Fibroblast of the conjunctiva (primary cell): ENCODE measurements at regions not wholly inside any gene's neighbourhood (a gene's known extent, or its start where the extent isn't known, plus 50 kb on each side); places are given as distances from the start of the nearest gene placed in this dataset.

Experiments used
- DNase-seq: peaks from one replicate; pipeline ENCODE4 v3.0.0-alpha.2; 2010; ENCODE audit warnings: low read depth

- DNase-seq: no peak
Observed at GRCh38 chr4:28973587-28974350, 1746.4 kb upstream of the PCDH7 start.

- no peak for DNase-seq
Observed at GRCh38 chr4:28976369-28976768, 1743.8 kb upstream of the PCDH7 start.

GRCh38 chr4:29002151-29002550 lies 1718.0 kb upstream of the PCDH7 start:
- no peak for DNase-seq

GRCh38 chr4:29005838-29006237 lies 1714.3 kb upstream of the PCDH7 start:
- no peak for DNase-seq

- no peak for DNase-seq
Observed at GRCh38 chr4:29009908-29010307, 1710.3 kb upstream of the PCDH7 start.

- no peak for DNase-seq
Observed at GRCh38 chr4:29013341-29013740, 1706.8 kb upstream of the PCDH7 start.

GRCh38 chr4:29014555-29014954 lies 1705.6 kb upstream of the PCDH7 start:
- DNase-seq: no peak

- DNase-seq: no peak
Observed at GRCh38 chr4:29033703-29034102, 1686.5 kb upstream of the PCDH7 start.

GRCh38 chr4:29037501-29037900 lies 1682.7 kb upstream of the PCDH7 start:
- DNase-seq: no peak

- DNase-seq: no peak
Observed at GRCh38 chr4:29043411-29043810, 1676.8 kb upstream of the PCDH7 start.

- peak; percentile 42 for DNase-seq
Observed at GRCh38 chr4:29046186-29046585, 1674.0 kb upstream of the PCDH7 start.

GRCh38 chr4:29046781-29047180 lies 1673.4 kb upstream of the PCDH7 start:
- peak; percentile 39 for DNase-seq

GRCh38 chr4:29047341-29048041 lies 1672.7 kb upstream of the PCDH7 start:
- no peak for DNase-seq

- DNase-seq: peak; percentile 23
Observed at GRCh38 chr4:29051381-29051965, 1668.7 kb upstream of the PCDH7 start.

GRCh38 chr4:29052266-29052665 lies 1667.9 kb upstream of the PCDH7 start:
- DNase-seq: no peak

- no peak for DNase-seq
Observed at GRCh38 chr4:29058531-29058930, 1661.6 kb upstream of the PCDH7 start.

- DNase-seq: no peak
Observed at GRCh38 chr4:29066861-29067260, 1653.3 kb upstream of the PCDH7 start.

- DNase-seq: no peak
Observed at GRCh38 chr4:29073571-29073970, 1646.6 kb upstream of the PCDH7 start.

- DNase-seq: no peak
Observed at GRCh38 chr4:29075366-29075765, 1644.8 kb upstream of the PCDH7 start.

GRCh38 chr4:29079260-29079659 lies 1640.9 kb upstream of the PCDH7 start:
- no peak for DNase-seq

GRCh38 chr4:29081234-29081955 lies 1638.8 kb upstream of the PCDH7 start:
- DNase-seq: no peak

GRCh38 chr4:29082684-29083083 lies 1637.5 kb upstream of the PCDH7 start:
- no peak for DNase-seq

- DNase-seq: no peak
Observed at GRCh38 chr4:29085748-29086147, 1634.4 kb upstream of the PCDH7 start.
